Neural cell (in vitro differentiated cells): ENCODE measurements at regions not wholly inside any gene's neighbourhood (a gene's known extent, or its start where the extent isn't known, plus 50 kb on each side); places are given as distances from the start of the nearest gene placed in this dataset.

Source experiments
- H2AFZ ChIP-seq: fragments of 200-600, 300-800 bp; sonication (generic), shearing (Covaris generic); 2 replicates; pipeline ENCODE4 v1.6.0; 2014; ENCODE audit warnings: low read depth, mild to moderate bottlenecking, antibody characterized with exemption, low read length, moderate library complexity
- H3F3A ChIP-seq: fragments of 200-600 bp; shearing (Covaris generic); 2 replicates; pipeline ENCODE4 v1.6.1; 2016; ENCODE audit warnings: mild to moderate bottlenecking, moderate library complexity, mixed read lengths, antibody characterized with exemption, low read length; ENCODE audit not compliant: insufficient read depth, poor library complexity, severe bottlenecking
- H3K27ac ChIP-seq: fragments of 200-600, 300-800 bp; sonication (generic), shearing (Covaris generic); 2 replicates; pipeline ENCODE4 v1.5.1; 2014; ENCODE audit warnings: mild to moderate bottlenecking, low read length, moderate library complexity
- H3K27me3 ChIP-seq: fragments of 300-800, 200-600 bp; sonication (generic), shearing (Covaris generic); 2 replicates; pipeline ENCODE4 v1.6.0; 2014; ENCODE audit warnings: mild to moderate bottlenecking, low read depth, low read length, moderate library complexity; ENCODE audit not compliant: insufficient read depth
- H3K36me3 ChIP-seq: fragments of 300-800, 200-600 bp; sonication (generic), shearing (Covaris generic); 2 replicates; pipeline ENCODE4 v1.5.1; 2014; ENCODE audit warnings: mild to moderate bottlenecking, antibody characterized with exemption, low read length, moderate library complexity; ENCODE audit not compliant: insufficient read depth
- H3K4me2 ChIP-seq: fragments of 300-800, 200-600 bp; sonication (generic), shearing (Covaris generic); 2 replicates; pipeline ENCODE4 v1.6.0; 2014; ENCODE audit warnings: mild to moderate bottlenecking, low read length
- H3K4me3 ChIP-seq: fragments of 300-800, 200-600 bp; sonication (generic), shearing (Covaris generic); 2 replicates; pipeline ENCODE4 v1.5.1; 2014; ENCODE audit warnings: mild to moderate bottlenecking, low read length, moderate library complexity
- H3K79me2 ChIP-seq: fragments of 200-600 bp; shearing (Covaris generic); replicated peaks from 2 replicates; pipeline ENCODE4 v1.6.0; 2014; ENCODE audit warnings: mild to moderate bottlenecking, low read length, moderate library complexity; ENCODE audit not compliant: insufficient read depth
- H3K9ac ChIP-seq: fragments of 300-800, 200-600 bp; sonication (generic), shearing (Covaris generic); 2 replicates; pipeline ENCODE4 v1.6.1; 2016; ENCODE audit warnings: mild to moderate bottlenecking, low read length, mixed read lengths
- H3K9me2 ChIP-seq: fragments of 200-600 bp; shearing (Covaris generic); 2 replicates; pipeline ENCODE4 v1.6.1; 2016; ENCODE audit warnings: mild to moderate bottlenecking, low read length, mixed read lengths; ENCODE audit not compliant: insufficient read depth
- H3K9me3 ChIP-seq: fragments of 200-600, 300-800 bp; sonication (generic), shearing (Covaris generic); 2 replicates; pipeline ENCODE4 v1.6.1; 2016; ENCODE audit warnings: mild to moderate bottlenecking, mixed run types, low read length, moderate library complexity, mixed read lengths
- H4K20me1 ChIP-seq: fragments of 200-600 bp; shearing (Covaris generic); 2 replicates; pipeline ENCODE4 v1.6.1; 2016; ENCODE audit warnings: mild to moderate bottlenecking, mixed run types; ENCODE audit not compliant: insufficient read depth
- EP300 ChIP-seq: fragments of 450-650 bp; conservative IDR thresholded peaks from 2 replicates; pipeline ENCODE4 v1.6.1; 2014; ENCODE audit warnings: antibody characterized with exemption, mild to moderate bottlenecking, moderate library complexity; ENCODE audit not compliant: poor library complexity, severe bottlenecking
- EZH2 ChIP-seq: fragments of 200-600, 300-800 bp; shearing (Covaris generic), sonication (generic); IDR thresholded peaks from 2 replicates; pipeline ENCODE4 v1.6.1; 2014; ENCODE audit warnings: antibody characterized with exemption, low read length, borderline replicate concordance, mild to moderate bottlenecking; ENCODE audit not compliant: insufficient read depth, poor library complexity, severe bottlenecking
- MXI1 ChIP-seq: fragments of 450-650 bp; conservative IDR thresholded peaks from 2 replicates; pipeline ENCODE4 v1.6.1; 2014; ENCODE audit warnings: antibody characterized with exemption, mild to moderate bottlenecking; ENCODE audit not compliant: poor library complexity, severe bottlenecking
- POLR2AphosphoS5 ChIP-seq: IDR thresholded peaks from 2 replicates; pipeline ENCODE4 v1.6.1; 2012
- RAD21 ChIP-seq: fragments of 450-650 bp; conservative IDR thresholded peaks from 2 replicates; pipeline ENCODE4 v1.6.1; 2014; ENCODE audit warnings: antibody characterized with exemption, mild to moderate bottlenecking, moderate library complexity
- SMC3 ChIP-seq: fragments of 450-650 bp; conservative IDR thresholded peaks from 2 replicates; pipeline ENCODE4 v1.6.1; 2014; ENCODE audit warnings: antibody characterized with exemption, mild to moderate bottlenecking, moderate library complexity; ENCODE audit not compliant: poor library complexity
- TAF1 ChIP-seq: IDR thresholded peaks from 2 replicates; pipeline ENCODE4 v1.6.1; 2012; ENCODE audit warnings: low read depth
- TF ChIP-seq, protein P1 (sequence below): IDR thresholded peaks from 2 replicates; pipeline ENCODE4 v1.6.1; 2012; ENCODE audit warnings: borderline replicate concordance
- TF ChIP-seq, protein P2 (sequence below): fragments of 450-650 bp; IDR thresholded peaks from 2 replicates; pipeline ENCODE4 v1.5.1; 2014; ENCODE audit warnings: antibody characterized with exemption, mild to moderate bottlenecking, moderate library complexity; ENCODE audit not compliant: poor library complexity, severe bottlenecking

DNA sequence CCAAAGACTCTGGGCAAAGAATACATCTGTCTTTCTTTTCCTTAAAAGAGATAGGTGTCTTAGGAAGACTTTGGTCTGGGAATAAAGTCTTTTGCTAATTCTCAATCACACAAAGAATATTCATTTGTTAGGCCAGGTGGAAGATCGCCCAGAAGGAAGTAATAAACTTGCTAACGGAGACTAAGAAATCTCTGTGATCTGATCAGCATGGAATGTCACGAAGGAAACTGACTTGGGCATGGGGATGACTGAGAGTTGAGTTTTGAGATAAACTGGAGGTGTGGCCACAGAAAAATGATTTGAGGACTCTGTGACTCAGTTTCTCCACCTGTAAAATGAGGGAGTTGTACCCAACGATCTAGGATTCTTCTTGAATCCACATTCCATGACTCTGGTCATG lies 161.1 kb upstream of the SVIL start:
- Histone ChIP-seq H3K9ac (no peak overlapping the region), H3K27me3 (no peaks in the 10 kb centered on the region), H3K79me2 (no peaks in the 10 kb centered on the region), H3K4me2 (no peak overlapping the region), H3K36me3 (no peaks in the 10 kb centered on the region), H3K27ac (no peak overlapping the region), H3K4me3 (no peak overlapping the region), H3K9me3 (no peaks in the 10 kb centered on the region), H3K9me2 (no peaks in the 10 kb centered on the region), H2AFZ (no peak overlapping the region), H4K20me1 (no peaks in the 10 kb centered on the region), H3F3A (no peaks in the 10 kb centered on the region)
- TF ChIP-seq EP300 (no peak), SMC3 (no peak), POLR2AphosphoS5 (no peak)
- TF ChIP-seq, protein P1, sequence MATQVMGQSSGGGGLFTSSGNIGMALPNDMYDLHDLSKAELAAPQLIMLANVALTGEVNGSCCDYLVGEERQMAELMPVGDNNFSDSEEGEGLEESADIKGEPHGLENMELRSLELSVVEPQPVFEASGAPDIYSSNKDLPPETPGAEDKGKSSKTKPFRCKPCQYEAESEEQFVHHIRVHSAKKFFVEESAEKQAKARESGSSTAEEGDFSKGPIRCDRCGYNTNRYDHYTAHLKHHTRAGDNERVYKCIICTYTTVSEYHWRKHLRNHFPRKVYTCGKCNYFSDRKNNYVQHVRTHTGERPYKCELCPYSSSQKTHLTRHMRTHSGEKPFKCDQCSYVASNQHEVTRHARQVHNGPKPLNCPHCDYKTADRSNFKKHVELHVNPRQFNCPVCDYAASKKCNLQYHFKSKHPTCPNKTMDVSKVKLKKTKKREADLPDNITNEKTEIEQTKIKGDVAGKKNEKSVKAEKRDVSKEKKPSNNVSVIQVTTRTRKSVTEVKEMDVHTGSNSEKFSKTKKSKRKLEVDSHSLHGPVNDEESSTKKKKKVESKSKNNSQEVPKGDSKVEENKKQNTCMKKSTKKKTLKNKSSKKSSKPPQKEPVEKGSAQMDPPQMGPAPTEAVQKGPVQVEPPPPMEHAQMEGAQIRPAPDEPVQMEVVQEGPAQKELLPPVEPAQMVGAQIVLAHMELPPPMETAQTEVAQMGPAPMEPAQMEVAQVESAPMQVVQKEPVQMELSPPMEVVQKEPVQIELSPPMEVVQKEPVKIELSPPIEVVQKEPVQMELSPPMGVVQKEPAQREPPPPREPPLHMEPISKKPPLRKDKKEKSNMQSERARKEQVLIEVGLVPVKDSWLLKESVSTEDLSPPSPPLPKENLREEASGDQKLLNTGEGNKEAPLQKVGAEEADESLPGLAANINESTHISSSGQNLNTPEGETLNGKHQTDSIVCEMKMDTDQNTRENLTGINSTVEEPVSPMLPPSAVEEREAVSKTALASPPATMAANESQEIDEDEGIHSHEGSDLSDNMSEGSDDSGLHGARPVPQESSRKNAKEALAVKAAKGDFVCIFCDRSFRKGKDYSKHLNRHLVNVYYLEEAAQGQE = no peak

DNA sequence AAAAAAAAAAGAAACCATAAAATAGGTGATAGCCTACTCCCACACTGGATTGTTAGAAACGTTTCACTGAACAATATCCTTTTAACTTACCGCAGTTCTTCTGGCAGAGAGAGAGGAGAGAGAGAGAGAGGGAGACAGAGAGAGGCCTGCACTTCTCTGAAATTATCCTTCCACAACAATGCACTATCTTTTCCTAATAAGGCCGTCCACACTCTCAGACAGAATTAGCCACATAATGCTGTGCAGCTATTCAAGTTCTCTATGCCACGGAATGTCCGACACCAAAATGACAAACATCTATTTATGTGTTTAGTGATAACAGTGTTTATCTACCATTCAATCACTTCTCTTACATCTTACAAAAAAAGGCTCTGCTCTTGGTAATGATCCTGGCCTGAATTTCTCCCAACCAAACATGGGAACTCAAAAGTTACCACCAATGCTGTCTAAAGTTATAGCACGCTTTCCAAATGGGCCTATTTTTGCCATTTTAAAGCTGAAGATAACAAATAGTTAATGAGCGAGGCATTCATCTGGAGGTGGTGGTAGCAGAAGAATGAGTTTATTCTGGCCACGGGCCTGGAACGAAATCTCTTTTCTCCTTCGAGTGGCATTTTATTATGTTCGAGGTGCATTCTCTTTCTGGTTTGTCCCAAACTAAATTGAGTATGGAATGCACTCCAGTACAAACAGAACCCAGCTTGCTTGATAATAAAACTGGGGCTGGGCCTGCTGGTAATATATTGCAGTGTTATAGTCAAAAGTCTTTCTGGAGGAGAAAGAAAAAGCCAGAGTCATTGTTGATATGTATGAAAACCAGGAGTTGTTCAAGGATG lies 160.2 kb upstream of the SVIL start:
- no peaks in the 10 kb centered on the region for H3K36me3 ChIP-seq
- no peaks in the 10 kb centered on the region for H4K20me1 ChIP-seq
- no peak overlapping the region for H3K4me3 ChIP-seq
- H3K4me2 ChIP-seq = no peak overlapping the region
- H3K27me3 ChIP-seq = no peaks in the 10 kb centered on the region
- H3F3A ChIP-seq = no peaks in the 10 kb centered on the region
- TF ChIP-seq MXI1 (no peak), POLR2AphosphoS5 (no peak), TAF1 (no peak), RAD21 (no peak), EZH2 (no peak), SMC3 (no peak), EP300 (no peak)
- TF ChIP-seq, protein P2, sequence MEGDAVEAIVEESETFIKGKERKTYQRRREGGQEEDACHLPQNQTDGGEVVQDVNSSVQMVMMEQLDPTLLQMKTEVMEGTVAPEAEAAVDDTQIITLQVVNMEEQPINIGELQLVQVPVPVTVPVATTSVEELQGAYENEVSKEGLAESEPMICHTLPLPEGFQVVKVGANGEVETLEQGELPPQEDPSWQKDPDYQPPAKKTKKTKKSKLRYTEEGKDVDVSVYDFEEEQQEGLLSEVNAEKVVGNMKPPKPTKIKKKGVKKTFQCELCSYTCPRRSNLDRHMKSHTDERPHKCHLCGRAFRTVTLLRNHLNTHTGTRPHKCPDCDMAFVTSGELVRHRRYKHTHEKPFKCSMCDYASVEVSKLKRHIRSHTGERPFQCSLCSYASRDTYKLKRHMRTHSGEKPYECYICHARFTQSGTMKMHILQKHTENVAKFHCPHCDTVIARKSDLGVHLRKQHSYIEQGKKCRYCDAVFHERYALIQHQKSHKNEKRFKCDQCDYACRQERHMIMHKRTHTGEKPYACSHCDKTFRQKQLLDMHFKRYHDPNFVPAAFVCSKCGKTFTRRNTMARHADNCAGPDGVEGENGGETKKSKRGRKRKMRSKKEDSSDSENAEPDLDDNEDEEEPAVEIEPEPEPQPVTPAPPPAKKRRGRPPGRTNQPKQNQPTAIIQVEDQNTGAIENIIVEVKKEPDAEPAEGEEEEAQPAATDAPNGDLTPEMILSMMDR = no peak
- TF ChIP-seq, protein P1 = no peak
- no peaks in the 10 kb centered on the region for H3K9me2 ChIP-seq
- H3K9ac ChIP-seq = no peak overlapping the region
- H3K79me2 ChIP-seq = no peaks in the 10 kb centered on the region
- no peak overlapping the region for H3K27ac ChIP-seq
- H3K9me3 ChIP-seq = no peaks in the 10 kb centered on the region
- H2AFZ ChIP-seq = no peak overlapping the region
